Endothelial cell (in vitro differentiated cells): ENCODE measurements at regions not wholly inside any gene's neighbourhood (a gene's known extent, or its start where the extent isn't known, plus 50 kb on each side); places are given as distances from the start of the nearest gene placed in this dataset.

Experiments
- DNase-seq: peaks from one replicate; pipeline ENCODE4 v3.0.0; 2021; ENCODE audit warnings: low spot score
- H3K27ac Mint-ChIP-seq: one replicate; pipeline ENCODE4 v1.8.0; 2021; ENCODE audit warnings: mixed read lengths, inconsistent platforms; ENCODE audit not compliant: unreplicated experiment
- H3K27me3 Mint-ChIP-seq: one replicate; pipeline ENCODE4 v1.8.0; 2021; ENCODE audit warnings: mild to moderate bottlenecking, moderate library complexity, mixed read lengths, inconsistent platforms; ENCODE audit not compliant: unreplicated experiment
- H3K36me3 Mint-ChIP-seq: one replicate; pipeline ENCODE4 v1.8.0; 2021; ENCODE audit warnings: mild to moderate bottlenecking, low read depth, mixed read lengths, inconsistent platforms; ENCODE audit not compliant: unreplicated experiment
- H3K4me1 Mint-ChIP-seq: one replicate; pipeline ENCODE4 v1.8.0; 2021; ENCODE audit warnings: mild to moderate bottlenecking, mixed read lengths, inconsistent platforms; ENCODE audit not compliant: unreplicated experiment
- H3K4me3 Mint-ChIP-seq: one replicate; pipeline ENCODE4 v1.8.0; 2021; ENCODE audit warnings: mild to moderate bottlenecking, mixed read lengths, inconsistent platforms; ENCODE audit not compliant: unreplicated experiment
- H3K9me3 Mint-ChIP-seq: one replicate; pipeline ENCODE4 v1.8.0; 2021; ENCODE audit warnings: mixed read lengths, inconsistent platforms; ENCODE audit not compliant: unreplicated experiment
- TF ChIP-seq, protein P1 (sequence below): fragments of 200-600 bp; sonication (generic); IDR thresholded peaks from one replicate; pipeline ENCODE4 v1.5.0; 2021; ENCODE audit warnings: antibody characterized with exemption; ENCODE audit not compliant: unreplicated experiment

DNA sequence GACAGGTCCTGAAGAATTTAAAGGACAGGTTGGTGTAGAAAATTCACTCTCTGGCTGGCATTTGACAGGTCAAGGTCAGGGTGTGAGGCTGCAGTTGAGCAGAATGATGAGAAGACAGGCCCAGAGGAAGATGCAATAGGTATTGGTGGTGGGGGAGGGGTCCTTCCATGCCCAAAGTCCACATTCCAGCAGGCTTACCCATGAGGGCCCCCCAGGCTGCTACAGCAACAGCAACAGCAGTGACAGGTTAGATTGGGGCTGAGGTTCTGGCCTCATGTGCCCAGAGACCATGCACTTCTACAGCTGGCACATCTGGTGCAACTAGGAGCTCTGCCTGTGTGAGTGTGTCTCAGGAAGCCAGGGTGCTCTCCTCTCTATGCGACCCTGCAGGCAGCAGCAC lies 223.5 kb upstream of the GHITM start:
- Mint-ChIP-seq H3K36me3 (no peaks in the 10 kb centered on the region), H3K9me3 (no peaks in the 10 kb centered on the region), H3K4me3 (no peak overlapping the region), H3K27me3 (no peaks in the 10 kb centered on the region), H3K27ac (no peak overlapping the region), H3K4me1 (no peaks in the 10 kb centered on the region)
- no peak for DNase-seq
- TF ChIP-seq, protein P1, sequence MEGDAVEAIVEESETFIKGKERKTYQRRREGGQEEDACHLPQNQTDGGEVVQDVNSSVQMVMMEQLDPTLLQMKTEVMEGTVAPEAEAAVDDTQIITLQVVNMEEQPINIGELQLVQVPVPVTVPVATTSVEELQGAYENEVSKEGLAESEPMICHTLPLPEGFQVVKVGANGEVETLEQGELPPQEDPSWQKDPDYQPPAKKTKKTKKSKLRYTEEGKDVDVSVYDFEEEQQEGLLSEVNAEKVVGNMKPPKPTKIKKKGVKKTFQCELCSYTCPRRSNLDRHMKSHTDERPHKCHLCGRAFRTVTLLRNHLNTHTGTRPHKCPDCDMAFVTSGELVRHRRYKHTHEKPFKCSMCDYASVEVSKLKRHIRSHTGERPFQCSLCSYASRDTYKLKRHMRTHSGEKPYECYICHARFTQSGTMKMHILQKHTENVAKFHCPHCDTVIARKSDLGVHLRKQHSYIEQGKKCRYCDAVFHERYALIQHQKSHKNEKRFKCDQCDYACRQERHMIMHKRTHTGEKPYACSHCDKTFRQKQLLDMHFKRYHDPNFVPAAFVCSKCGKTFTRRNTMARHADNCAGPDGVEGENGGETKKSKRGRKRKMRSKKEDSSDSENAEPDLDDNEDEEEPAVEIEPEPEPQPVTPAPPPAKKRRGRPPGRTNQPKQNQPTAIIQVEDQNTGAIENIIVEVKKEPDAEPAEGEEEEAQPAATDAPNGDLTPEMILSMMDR = no peak

DNA sequence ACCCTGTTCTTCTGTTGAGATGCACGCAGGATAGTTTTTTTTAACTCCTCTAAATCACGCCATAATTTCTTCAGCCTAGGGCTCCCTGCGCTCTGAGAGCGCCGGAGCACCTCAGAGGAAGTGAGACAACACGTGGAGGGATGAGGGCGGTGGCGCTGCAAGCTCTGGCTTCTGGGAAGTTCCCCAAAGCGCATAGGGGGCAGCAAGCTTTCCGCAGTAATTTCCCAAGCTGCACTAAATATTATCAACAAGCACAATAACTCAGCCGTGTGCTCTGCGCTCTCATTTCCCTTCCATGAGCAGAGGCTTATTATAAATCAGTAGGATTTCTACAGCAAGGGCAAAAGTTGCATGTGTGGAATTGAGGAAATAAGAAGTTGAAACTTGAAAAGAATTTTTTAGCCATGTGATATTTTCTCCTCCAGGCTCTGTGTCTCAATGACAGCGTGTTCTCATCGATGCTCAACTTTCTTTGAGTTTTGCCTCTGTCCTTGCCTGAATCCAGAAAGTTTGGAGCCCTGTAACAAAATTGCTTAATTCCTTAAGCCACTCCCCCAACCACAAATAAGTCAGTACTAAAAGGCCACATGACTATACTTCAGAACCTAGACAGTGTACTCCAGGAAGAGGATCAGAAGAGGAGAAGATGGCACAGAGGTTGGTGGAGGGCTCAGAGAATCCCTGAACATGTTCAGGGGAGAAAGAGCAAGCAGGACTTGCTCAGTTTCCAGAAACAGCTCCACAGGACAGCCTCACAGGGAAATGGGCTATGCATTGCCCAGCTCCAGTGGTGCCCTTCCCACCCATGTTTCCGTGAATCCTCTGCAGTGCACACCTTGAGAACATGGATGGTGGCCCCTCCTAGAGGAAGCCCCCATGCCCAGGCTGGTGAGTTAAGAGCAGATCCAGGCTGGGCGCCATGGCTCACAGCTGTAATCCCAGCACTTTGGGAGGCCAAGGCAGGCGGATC lies 221.5 kb upstream of the GHITM start:
- no peak for DNase-seq
- TF ChIP-seq, protein P1 = no peak
- Mint-ChIP-seq H3K27ac (no peak overlapping the region), H3K4me3 (no peak overlapping the region), H3K4me1 (no peaks in the 10 kb centered on the region), H3K36me3 (no peaks in the 10 kb centered on the region), H3K27me3 (no peaks in the 10 kb centered on the region), H3K9me3 (no peaks in the 10 kb centered on the region)

DNA sequence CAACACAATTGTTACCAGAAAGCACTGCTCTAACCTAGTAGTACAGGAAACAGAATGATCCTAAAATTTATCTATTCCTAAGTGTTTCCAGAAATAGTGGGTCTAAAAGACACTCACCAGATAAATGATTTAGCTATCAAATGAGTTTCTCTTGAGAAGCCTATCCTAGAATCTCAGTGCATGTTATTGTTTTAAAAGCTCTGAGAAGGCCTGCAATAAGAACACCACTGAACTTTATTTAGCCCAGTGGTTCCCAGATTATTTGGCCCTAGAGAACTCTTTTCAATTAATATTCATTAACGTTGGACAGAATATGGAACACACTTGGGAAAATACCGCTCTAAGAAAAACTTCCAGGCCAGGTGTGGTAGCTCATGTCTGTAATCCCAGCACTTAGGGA lies 220.1 kb upstream of the GHITM start:
- Mint-ChIP-seq H3K27ac (no peak overlapping the region), H3K36me3 (no peaks in the 10 kb centered on the region)

DNA sequence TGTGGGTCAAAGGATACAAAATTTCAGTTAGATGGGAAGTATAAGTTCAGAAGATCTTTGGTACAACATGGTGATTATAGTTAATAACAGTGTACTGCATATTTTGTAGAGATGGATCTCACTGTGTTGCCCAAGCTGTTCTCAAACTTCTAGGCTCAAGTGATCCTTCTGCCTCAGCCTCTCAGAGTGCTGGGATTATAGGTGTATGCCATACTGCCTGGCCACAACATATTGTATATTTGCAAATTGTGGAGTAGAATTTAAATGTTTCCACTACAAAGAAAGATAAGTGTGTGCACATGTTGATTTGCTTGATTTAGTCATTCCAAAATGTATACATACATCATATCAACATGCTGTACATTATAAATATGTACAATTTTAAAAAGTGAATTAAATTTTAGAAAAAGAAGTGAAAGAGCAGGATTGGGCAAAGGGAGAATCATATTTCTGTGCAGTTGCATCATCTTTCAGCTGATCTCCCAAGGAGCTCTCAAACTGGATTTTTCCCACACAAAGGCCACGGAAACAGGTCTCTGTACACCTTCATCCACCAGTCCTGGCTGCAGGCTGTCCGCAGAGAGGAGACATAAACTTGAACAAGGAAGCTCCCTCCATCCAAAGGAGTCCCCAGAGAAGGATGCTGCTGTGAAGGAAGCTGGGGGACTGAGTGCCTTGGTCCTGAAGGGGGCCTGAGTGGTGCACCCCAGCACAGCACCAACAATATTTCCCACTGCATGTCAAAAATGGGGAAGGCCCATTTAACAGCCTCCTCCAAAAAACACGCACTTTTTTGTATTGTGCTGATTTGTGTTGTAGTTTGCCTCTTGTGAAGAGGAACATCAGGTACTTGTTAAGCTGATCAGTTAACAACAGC lies 217.1 kb upstream of the GHITM start:
- no peak overlapping the region for H3K27ac Mint-ChIP-seq
- TF ChIP-seq, protein P1 = no peak
- no peaks in the 10 kb centered on the region for H3K36me3 Mint-ChIP-seq
- no peaks in the 10 kb centered on the region for H3K9me3 Mint-ChIP-seq
- H3K4me1 Mint-ChIP-seq = peaks cover 4% of the 10 kb centered on the region
- H3K4me3 Mint-ChIP-seq = no peak overlapping the region
- no peak for DNase-seq
- peaks cover 1% of the 10 kb centered on the region for H3K27me3 Mint-ChIP-seq

More for the DNA sequence above, 220.1 kb upstream of the GHITM start:
- DNase-seq = no peak
- TF ChIP-seq, protein P1 = no peak
- Mint-ChIP-seq H3K4me1 (no peaks in the 10 kb centered on the region), H3K9me3 (no peaks in the 10 kb centered on the region), H3K27me3 (no peaks in the 10 kb centered on the region), H3K4me3 (no peak overlapping the region)
